Activated CD8-positive, alpha-beta memory T cell treated with anti-CD3 and anti-CD28 coated beads, Interleukin-2, amount 50 U/mL, for 48 hours (primary cell): ENCODE measurements at regions not wholly inside any gene's neighbourhood (a gene's known extent, or its start where the extent isn't known, plus 50 kb on each side); places are given as distances from the start of the nearest gene placed in this dataset.

ENCODE experiments used
- DNase-seq: peaks from one replicate; pipeline ENCODE4 v3.0.0-alpha.2; 2020

GRCh38 chr16:16797239-16797638 is 418.3 kb downstream of the NPIPA7 start:
- no peak for DNase-seq

- no peak for DNase-seq
Observed at GRCh38 chr16:16798504-16798903, 419.6 kb downstream of the NPIPA7 start.

- DNase-seq: no peak
Observed at GRCh38 chr16:16805809-16806208, 426.9 kb downstream of the NPIPA7 start.

GRCh38 chr16:16815641-16816040 is 436.7 kb downstream of the NPIPA7 start:
- no peak for DNase-seq

GRCh38 chr16:16817196-16817595 is 438.3 kb downstream of the NPIPA7 start:
- no peak for DNase-seq

- no peak for DNase-seq
Observed at GRCh38 chr16:16821261-16821660, 442.3 kb downstream of the NPIPA7 start.

GRCh38 chr16:16828913-16829398 is 450.0 kb downstream of the NPIPA7 start:
- no peak for DNase-seq

- DNase-seq: no peak
Observed at GRCh38 chr16:16830401-16830800, 451.5 kb downstream of the NPIPA7 start.

- DNase-seq: no peak
Observed at GRCh38 chr16:16830973-16831372, 452.0 kb downstream of the NPIPA7 start.

- DNase-seq: no peak
Observed at GRCh38 chr16:16833165-16833564, 454.2 kb downstream of the NPIPA7 start.

- no peak for DNase-seq
Observed at GRCh38 chr16:16850274-16850673, 471.3 kb downstream of the NPIPA7 start.

- DNase-seq: no peak
Observed at GRCh38 chr16:16857012-16857411, 478.1 kb downstream of the NPIPA7 start.

- DNase-seq: no peak
Observed at GRCh38 chr16:16857603-16858283, 478.8 kb downstream of the NPIPA7 start.

- DNase-seq: peak; percentile 63
Observed at GRCh38 chr16:16861546-16861945, 482.6 kb downstream of the NPIPA7 start.

GRCh38 chr16:16863672-16864071 is 484.7 kb downstream of the NPIPA7 start:
- no peak for DNase-seq

GRCh38 chr16:16864536-16864935 is 485.6 kb downstream of the NPIPA7 start:
- no peak for DNase-seq

GRCh38 chr16:16865374-16865773 is 486.4 kb downstream of the NPIPA7 start:
- DNase-seq: no peak

- DNase-seq: no peak
Observed at GRCh38 chr16:16867973-16868372, 489.0 kb downstream of the NPIPA7 start.

GRCh38 chr16:16868727-16869126 is 489.8 kb downstream of the NPIPA7 start:
- no peak for DNase-seq

- no peak for DNase-seq
Observed at GRCh38 chr16:16869746-16870145, 490.8 kb downstream of the NPIPA7 start.

- DNase-seq: no peak
Observed at GRCh38 chr16:16871196-16871595, 492.3 kb downstream of the NPIPA7 start.

- no peak for DNase-seq
Observed at GRCh38 chr16:16877061-16877460, 498.1 kb downstream of the NPIPA7 start.

- no peak for DNase-seq
Observed at GRCh38 chr16:16879567-16880251, 500.8 kb downstream of the NPIPA7 start.

- DNase-seq: no peak
Observed at GRCh38 chr16:16881814-16882213, 502.9 kb downstream of the NPIPA7 start.

- no peak for DNase-seq
Observed at GRCh38 chr16:16882766-16883165, 503.8 kb downstream of the NPIPA7 start.
